Nephron progenitor cell (in vitro differentiated cells): ENCODE measurements at regions not wholly inside any gene's neighbourhood (a gene's known extent, or its start where the extent isn't known, plus 50 kb on each side); places are given as distances from the start of the nearest gene placed in this dataset.

Source experiments
- DNase-seq: peaks from one replicate; pipeline ENCODE4 v3.0.0; 2021
- H3K27ac Mint-ChIP-seq: 2 replicates; pipeline ENCODE4 v1.8.0; 2021; ENCODE audit warnings: mild to moderate bottlenecking, moderate library complexity, mixed read lengths
- H3K27me3 Mint-ChIP-seq: 2 replicates; pipeline ENCODE4 v1.8.0; 2021; ENCODE audit warnings: mild to moderate bottlenecking, low read depth, mixed read lengths; ENCODE audit not compliant: poor library complexity
- H3K36me3 Mint-ChIP-seq: 2 replicates; pipeline ENCODE4 v1.8.0; 2021; ENCODE audit warnings: low read depth, mixed read lengths
- H3K4me1 Mint-ChIP-seq: 2 replicates; pipeline ENCODE4 v1.8.0; 2021; ENCODE audit warnings: mixed read lengths
- H3K4me3 Mint-ChIP-seq: 2 replicates; pipeline ENCODE4 v1.8.0; 2021; ENCODE audit warnings: mild to moderate bottlenecking, moderate library complexity, mixed read lengths
- H3K9me3 Mint-ChIP-seq: 2 replicates; pipeline ENCODE4 v1.8.0; 2021; ENCODE audit warnings: mild to moderate bottlenecking, moderate library complexity, mixed read lengths
- CTCF ChIP-seq: fragments of 200-600 bp; sonication (generic); IDR thresholded peaks from 2 replicates; pipeline ENCODE4 v1.5.0; 2021; ENCODE audit warnings: antibody characterized with exemption

GRCh38 chr3:35045118-35045517 is 594.2 kb upstream of the ARPP21 start:
- TF ChIP-seq CTCF = no peak
- Mint-ChIP-seq H3K27ac (no peak overlapping the region), H3K9me3 (no peaks in the 10 kb centered on the region), H3K4me3 (no peak overlapping the region), H3K36me3 (no peaks in the 10 kb centered on the region), H3K27me3 (no peaks in the 10 kb centered on the region), H3K4me1 (peaks cover 20% of the 10 kb centered on the region)
- DNase-seq = no peak

- Mint-ChIP-seq H3K9me3 (no peaks in the 10 kb centered on the region), H3K36me3 (no peaks in the 10 kb centered on the region), H3K4me3 (no peak overlapping the region), H3K27ac (no peak overlapping the region), H3K27me3 (no peaks in the 10 kb centered on the region), H3K4me1 (no peaks in the 10 kb centered on the region)
- TF ChIP-seq CTCF = no peak
- DNase-seq = no peak
Observed at GRCh38 chr3:35064761-35065160, 574.6 kb upstream of the ARPP21 start.

- Mint-ChIP-seq H3K4me3 (no peak overlapping the region), H3K36me3 (no peaks in the 10 kb centered on the region), H3K4me1 (no peaks in the 10 kb centered on the region), H3K27ac (no peak overlapping the region), H3K9me3 (no peaks in the 10 kb centered on the region), H3K27me3 (no peaks in the 10 kb centered on the region)
- no peak for TF ChIP-seq CTCF
- DNase-seq = no peak
Observed at GRCh38 chr3:35065891-35066290, 573.4 kb upstream of the ARPP21 start.

- Mint-ChIP-seq H3K36me3 (no peaks in the 10 kb centered on the region), H3K27me3 (no peaks in the 10 kb centered on the region), H3K9me3 (no peaks in the 10 kb centered on the region), H3K4me1 (no peaks in the 10 kb centered on the region), H3K4me3 (no peak overlapping the region), H3K27ac (no peak overlapping the region)
- no peak for TF ChIP-seq CTCF
- no peak for DNase-seq
Observed at GRCh38 chr3:35067750-35068149, 571.6 kb upstream of the ARPP21 start.

GRCh38 chr3:35070088-35070487 is 569.2 kb upstream of the ARPP21 start:
- Mint-ChIP-seq H3K27me3 (no peaks in the 10 kb centered on the region), H3K36me3 (no peaks in the 10 kb centered on the region), H3K27ac (no peak overlapping the region), H3K9me3 (no peaks in the 10 kb centered on the region), H3K4me1 (no peaks in the 10 kb centered on the region), H3K4me3 (no peak overlapping the region)
- no peak for DNase-seq
- TF ChIP-seq CTCF = no peak

GRCh38 chr3:35071772-35072171 is 567.6 kb upstream of the ARPP21 start:
- no peak overlapping the region for H3K4me3 Mint-ChIP-seq
- H3K27me3 Mint-ChIP-seq = no peaks in the 10 kb centered on the region
- no peak for TF ChIP-seq CTCF
- H3K36me3 Mint-ChIP-seq = no peaks in the 10 kb centered on the region
- H3K27ac Mint-ChIP-seq = no peak overlapping the region
- no peaks in the 10 kb centered on the region for H3K9me3 Mint-ChIP-seq
- no peak for DNase-seq
- no peaks in the 10 kb centered on the region for H3K4me1 Mint-ChIP-seq
